Aorta (tissue), 5 donors: ENCODE measurements at regions not wholly inside any gene's neighbourhood (a gene's known extent, or its start where the extent isn't known, plus 50 kb on each side); places are given as distances from the start of the nearest gene placed in this dataset.
"Not testable (repeated sequence)": the region's sequence is repeated elsewhere in the genome, so short reads cannot be mapped to it uniquely, and the experiment has no call there.

ENCODE experiments used
- ATAC-seq: fragments of 200-7000 bp; cut with Tn5 transposase; one replicate; pipeline ENCODE4 v1.9.1; 2022; ENCODE audit warnings: moderate library complexity; ENCODE audit not compliant: low FRiP score
- DNase-seq, 2 donors: peaks; one replicate each; pipeline ENCODE4 v3.0.0-alpha.2; 2020
- H3K27ac ChIP-seq, 2 donors: one replicate each; pipeline ENCODE4 v1.5.1; 2013; ENCODE audit warnings: low read length in 2 of 2, mild to moderate bottlenecking in 2 of 2, moderate library complexity in 2 of 2, control low read depth in 1 of 2, inconsistent platforms in 1 of 2, low read depth in 1 of 2
- H3K27me3 ChIP-seq, 2 donors: one replicate each; pipeline ENCODE4 v1.6.1; 2013; ENCODE audit warnings: control low read depth in 1 of 2, low read length in 1 of 2, mild to moderate bottlenecking in 1 of 2, moderate library complexity in 1 of 2; ENCODE audit not compliant: insufficient read depth in 2 of 2, control insufficient read depth in 1 of 2
- H3K36me3 ChIP-seq, 2 donors: one replicate each; pipeline ENCODE4 v1.6.1; 2013; ENCODE audit warnings: control low read depth in 1 of 2, low read length in 1 of 2, mild to moderate bottlenecking in 1 of 2; ENCODE audit not compliant: insufficient read depth in 2 of 2, control insufficient read depth in 1 of 2
- H3K4me1 ChIP-seq, 2 donors: one replicate each; pipeline ENCODE4 v1.6.1; 2013; ENCODE audit warnings: low read length in 2 of 2, control low read depth in 1 of 2, mild to moderate bottlenecking in 1 of 2, moderate library complexity in 1 of 2; ENCODE audit not compliant: insufficient read depth in 2 of 2, control insufficient read depth in 1 of 2
- H3K4me3 ChIP-seq, 2 donors: one replicate each; pipeline ENCODE4 v1.5.1; 2013; ENCODE audit warnings: low read length in 2 of 2, control low read depth in 1 of 2, mild to moderate bottlenecking in 1 of 2
- H3K9me3 ChIP-seq: one replicate; pipeline ENCODE4 v1.6.1; 2013; ENCODE audit warnings: mild to moderate bottlenecking, low read length; ENCODE audit not compliant: control insufficient read depth
- WGBS, 2 donors: extraction: QIAGEN DNeasy Blood & Tissue Kit; methylation state at CpG; one replicate each; pipeline ENCODE4 v1.1.7; 2013; 5-methylcytosine and 5-hydroxymethylcytosine counted together
- intact Hi-C, 2 donors: fragments of 100-400 bp; cut with DNase I; formaldehyde crosslinking; loops; one replicate each; pipeline versions ENCODE4 v1.14.2 to v1.15.0; 2022
- donor health status: healthy with polysubstance abuse.
- donor health status: Bipolar disorder and iron deficiency.
- donor health status: DM: no; HTN: no; CAD: no.
- donor health status: DM: no; HTN: no; CAD: no.
- donor health status: DM: yes; HTN: yes; CAD: no.

DNA sequence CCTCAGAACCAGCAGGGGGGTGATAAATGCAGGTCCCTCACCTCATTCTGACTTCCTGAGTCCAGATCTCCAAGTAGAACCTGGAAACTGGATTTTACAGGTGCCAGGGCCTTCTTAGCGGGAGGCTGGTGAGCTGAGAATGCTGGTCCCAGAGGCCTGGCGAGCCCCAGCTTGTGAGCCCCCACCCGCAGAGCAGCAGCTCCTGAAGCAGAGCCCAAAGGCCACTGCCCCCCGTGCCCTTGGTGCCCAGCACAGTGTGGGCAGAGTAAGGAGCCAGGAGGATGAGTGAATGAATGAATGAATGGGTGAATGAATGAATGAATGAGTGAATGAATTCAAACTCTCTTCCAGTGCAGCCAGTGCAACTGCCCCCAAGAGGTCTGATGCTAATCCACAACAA lies 142.4 kb upstream of the FOXD4L5 start:
- H3K4me3 ChIP-seq, H3K9me3 ChIP-seq, H3K36me3 ChIP-seq, ATAC-seq, intact Hi-C loops, H3K27ac ChIP-seq, H3K27me3 ChIP-seq, DNase-seq, H3K4me1 ChIP-seq: not testable (repeated sequence)
- 78 to 79% methylated on average over 4 of the region's 4 CpGs for WGBS, 2 donors

DNA sequence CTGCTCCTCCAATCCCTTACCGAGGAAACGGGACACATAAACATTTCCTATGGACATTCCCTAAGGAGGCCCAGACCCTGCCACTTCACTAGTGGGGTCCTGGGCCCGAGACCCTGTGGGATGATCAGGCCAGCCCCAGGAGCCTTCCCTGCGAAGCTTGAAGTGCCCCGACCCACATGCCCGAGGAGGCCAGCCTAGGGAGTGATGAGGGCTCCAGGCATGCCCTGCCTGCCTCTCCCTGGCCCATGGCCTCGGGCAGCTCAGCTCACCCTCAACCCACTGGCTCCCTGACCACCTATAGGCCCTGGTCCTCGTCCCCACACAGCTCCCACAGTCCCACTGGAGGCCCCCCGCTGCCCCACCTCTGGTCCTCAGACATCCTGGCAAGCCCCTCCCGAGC lies 141.8 kb upstream of the FOXD4L5 start:
- H3K4me3 ChIP-seq, H3K27me3 ChIP-seq, H3K9me3 ChIP-seq, intact Hi-C loops, H3K36me3 ChIP-seq, H3K4me1 ChIP-seq, H3K27ac ChIP-seq, DNase-seq, ATAC-seq: not testable (repeated sequence)
- 75 to 78% methylated on average over 10 of the region's 10 CpGs for WGBS, 2 donors

DNA sequence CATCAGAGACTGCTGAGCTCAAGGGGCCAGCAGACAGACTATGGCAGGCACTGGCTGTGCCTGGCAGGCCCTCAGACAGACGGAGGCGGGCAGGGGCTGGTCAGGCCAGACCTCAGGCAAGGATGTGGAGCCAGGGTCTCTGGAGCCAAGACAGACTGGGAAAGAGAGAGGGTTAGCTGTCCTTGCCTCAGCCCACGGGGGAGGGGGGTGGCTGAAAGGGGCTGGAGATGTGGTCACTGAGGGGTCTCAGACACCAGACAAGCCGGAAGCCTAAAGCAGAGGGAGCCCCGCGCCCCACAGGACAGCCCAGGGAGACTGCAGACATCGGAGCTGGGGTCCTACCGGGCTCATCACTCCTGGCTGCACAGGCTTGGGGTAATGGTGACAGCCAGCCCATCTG lies 141.2 kb upstream of the FOXD4L5 start:
- ATAC-seq, result no peak
- DNase-seq, result no peak
- 78 to 89% methylated on average over 8 of the region's 8 CpGs for WGBS, 2 donors
- no peaks in the 10 kb centered on the region for H3K4me1 ChIP-seq
- no peaks in the 10 kb centered on the region for H3K27me3 ChIP-seq
- no peaks in the 10 kb centered on the region for H3K9me3 ChIP-seq
- H3K27ac ChIP-seq, result no peak overlapping the region
- intact Hi-C loops, result no loop called here
- no peaks in the 10 kb centered on the region for H3K36me3 ChIP-seq
- no peak overlapping the region for H3K4me3 ChIP-seq

DNA sequence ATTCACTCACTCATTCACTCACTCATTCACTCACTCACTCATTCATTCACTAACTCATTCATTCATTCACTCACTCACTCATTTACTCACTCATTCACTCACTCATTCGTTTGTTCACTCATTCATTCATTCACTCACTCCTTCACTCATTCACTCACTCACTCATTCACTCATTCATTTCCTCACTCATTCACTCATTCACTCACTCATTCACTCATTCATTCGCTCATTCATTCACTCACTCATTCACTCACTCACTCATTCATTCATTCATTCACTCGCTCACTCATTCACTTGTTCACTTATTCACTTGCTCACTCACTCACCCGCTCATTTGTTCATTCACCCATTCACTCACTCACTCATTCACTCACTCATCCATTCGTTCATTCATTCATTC lies 140.2 kb upstream of the FOXD4L5 start:
- intact Hi-C loops, result not testable (repeated sequence)
- WGBS, 2 donors, result 53 to 54% methylated on average over 5 of the region's 5 CpGs

GRCh38 chr9:65424437-65424984 lies 139.5 kb upstream of the FOXD4L5 start:
- H3K4me3 ChIP-seq, intact Hi-C loops, H3K27ac ChIP-seq, H3K27me3 ChIP-seq, ATAC-seq, H3K36me3 ChIP-seq, H3K9me3 ChIP-seq, H3K4me1 ChIP-seq, DNase-seq: not testable (repeated sequence)
- 75 to 76% methylated on average over 6 to 8 of the region's 8 CpGs for WGBS, 2 donors

More for the DNA sequence above, 140.2 kb upstream of the FOXD4L5 start:
- not testable (repeated sequence) for H3K27me3 ChIP-seq, H3K4me1 ChIP-seq, ATAC-seq, H3K9me3 ChIP-seq, H3K36me3 ChIP-seq, H3K4me3 ChIP-seq, H3K27ac ChIP-seq, DNase-seq

DNA sequence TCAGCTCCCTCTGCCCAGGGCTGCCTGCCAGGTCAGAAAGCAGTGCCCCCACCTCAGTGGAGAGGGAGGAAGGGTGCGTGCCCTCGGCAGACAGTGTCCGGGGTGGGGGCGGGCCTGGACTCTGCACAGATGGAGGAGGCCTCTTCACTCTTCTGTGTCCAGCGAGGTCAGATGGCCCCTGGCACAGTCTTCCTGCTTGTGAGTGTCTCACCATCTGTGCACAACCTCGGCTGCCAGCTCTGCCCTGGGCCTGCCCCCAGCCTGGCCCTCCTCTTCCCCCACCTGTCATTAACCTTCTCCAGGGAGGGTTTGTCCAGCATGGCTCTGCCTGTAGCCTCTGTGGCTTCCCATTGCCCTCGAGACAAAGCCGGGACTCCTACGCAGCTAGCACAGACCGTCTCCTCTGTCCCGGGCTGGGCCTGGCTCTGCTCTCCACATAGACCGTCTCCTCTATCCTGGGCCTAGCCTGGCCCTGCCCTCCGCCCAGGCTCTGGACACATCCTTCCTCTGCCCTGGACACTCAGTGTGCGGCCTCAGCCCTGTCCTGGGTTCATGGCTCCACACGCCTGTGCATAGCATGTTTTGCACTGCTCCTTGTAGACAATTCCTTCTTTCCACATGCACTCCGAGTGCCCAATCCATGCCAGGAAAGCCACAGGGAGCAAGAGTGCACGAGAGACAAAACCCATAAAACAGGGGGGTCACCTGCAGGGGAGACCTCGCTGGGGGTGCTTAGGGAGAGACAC lies 138.9 kb upstream of the FOXD4L5 start:
- H3K9me3 ChIP-seq, ATAC-seq, intact Hi-C loops, H3K36me3 ChIP-seq, H3K4me1 ChIP-seq, DNase-seq, H3K27me3 ChIP-seq, H3K27ac ChIP-seq, H3K4me3 ChIP-seq: not testable (repeated sequence)
- 86 to 87% methylated on average over 17 to 18 of the region's 18 CpGs for WGBS, 2 donors

DNA sequence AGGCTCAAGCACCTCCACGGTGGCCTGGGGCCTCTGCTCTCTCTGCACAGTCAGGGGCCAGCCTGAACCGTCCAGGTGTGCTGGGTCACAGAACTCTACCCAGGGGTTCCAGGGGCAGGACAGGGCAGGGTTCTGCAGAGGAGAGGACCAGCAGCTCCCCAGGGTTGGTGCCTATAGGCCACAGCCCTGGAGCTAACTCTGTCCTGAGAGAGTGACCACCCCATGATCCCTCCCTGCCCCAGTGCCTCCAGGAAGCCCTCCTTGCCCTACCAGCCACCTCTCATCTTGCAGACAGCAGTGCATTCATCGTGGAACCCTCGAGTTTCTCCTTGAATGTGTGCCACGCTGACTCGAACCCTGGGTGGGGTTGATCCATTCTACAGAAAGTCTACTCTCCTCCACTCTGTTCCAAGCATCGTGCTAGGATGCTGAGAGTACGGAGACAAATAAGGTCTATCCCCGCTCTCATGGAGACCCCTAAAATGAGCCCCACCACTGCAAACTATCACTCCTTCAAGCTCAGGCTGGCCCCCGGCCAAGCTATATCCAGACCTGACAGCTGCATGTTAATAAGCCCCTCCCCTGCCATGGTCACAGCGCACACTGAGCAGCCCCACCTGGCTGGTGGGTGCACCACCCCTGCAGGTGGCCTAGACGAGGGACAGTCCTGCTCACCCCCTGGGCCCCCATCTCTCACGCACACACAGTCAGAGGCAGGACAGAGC lies 138.1 kb upstream of the FOXD4L5 start:
- ATAC-seq, H3K4me1 ChIP-seq, H3K27ac ChIP-seq, H3K27me3 ChIP-seq, DNase-seq, intact Hi-C loops, H3K4me3 ChIP-seq, H3K36me3 ChIP-seq, H3K9me3 ChIP-seq: not testable (repeated sequence)
- 75 to 82% methylated on average over 11 to 12 of the region's 13 CpGs for WGBS, 2 donors

DNA sequence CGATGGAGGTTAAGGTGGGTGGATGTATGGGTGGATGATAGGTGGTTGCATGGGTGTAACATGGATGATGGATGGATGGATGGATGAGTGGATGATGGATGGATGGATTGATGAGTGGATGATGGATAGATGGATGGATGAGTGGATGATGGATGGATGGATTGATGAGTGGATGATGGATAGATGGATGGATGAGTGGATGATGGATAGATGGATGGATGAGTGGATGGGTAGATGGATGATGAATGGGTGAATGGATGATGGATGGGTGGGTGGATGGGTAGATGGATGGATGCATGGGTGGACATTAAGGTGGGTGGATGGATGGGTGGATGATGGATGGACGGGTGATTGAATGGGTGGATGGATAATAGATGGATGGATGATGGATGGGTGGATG lies 136.5 kb upstream of the FOXD4L5 start:
- ATAC-seq, H3K4me1 ChIP-seq, H3K4me3 ChIP-seq, H3K27ac ChIP-seq, H3K27me3 ChIP-seq, intact Hi-C loops, H3K9me3 ChIP-seq, H3K36me3 ChIP-seq, DNase-seq: not testable (repeated sequence)
- 63 to 67% methylated on average over 2 of the region's 2 CpGs for WGBS, 2 donors

DNA sequence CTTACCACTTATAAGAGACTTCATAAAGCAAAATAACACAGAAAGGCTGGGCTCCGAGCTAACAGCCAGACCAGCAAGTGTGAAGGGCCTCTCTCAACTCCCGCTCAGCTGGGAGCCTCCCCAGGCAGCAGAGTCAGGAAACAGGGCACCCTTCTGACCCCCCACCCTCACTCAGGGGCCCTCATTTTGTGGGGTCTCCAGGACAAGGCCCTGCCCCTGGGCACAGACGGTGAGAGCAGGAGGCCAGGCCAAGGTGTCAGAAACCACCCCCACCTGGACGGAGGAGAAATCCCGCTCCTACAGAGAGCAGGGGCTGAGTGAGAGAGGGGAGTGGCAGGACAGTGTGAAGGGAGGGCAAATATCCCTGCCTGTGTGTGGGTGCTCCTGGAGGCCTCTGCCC lies 135.8 kb upstream of the FOXD4L5 start:
- no peak for ATAC-seq
- H3K4me1 ChIP-seq, result no peaks in the 10 kb centered on the region
- H3K27me3 ChIP-seq, result no peaks in the 10 kb centered on the region
- 78 to 83% methylated on average over 5 of the region's 5 CpGs for WGBS, 2 donors
- H3K9me3 ChIP-seq, result no peaks in the 10 kb centered on the region
- no peak overlapping the region for H3K4me3 ChIP-seq
- no peak overlapping the region for H3K27ac ChIP-seq
- intact Hi-C loops, result no loop called here
- no peak for DNase-seq
- H3K36me3 ChIP-seq, result no peaks in the 10 kb centered on the region
